Gastroesophageal sphincter (tissue), 3 donors: ENCODE measurements at regions not wholly inside any gene's neighbourhood (a gene's known extent, or its start where the extent isn't known, plus 50 kb on each side); places are given as distances from the start of the nearest gene placed in this dataset.

Source experiments
- CTCF ChIP-seq, 4 experiments: fragments of 200-600 bp in 2 of 4; fragments of 450-650 bp in 2 of 4; sonication (generic) in 1 of 4; IDR thresholded peaks; one replicate each; pipeline ENCODE4 v1.5.1; 2017 to 2019; ENCODE audit warnings: antibody characterized with exemption in 4 of 4, mild to moderate bottlenecking in 2 of 4, moderate library complexity in 2 of 4
- EP300 ChIP-seq: sonication (generic); formaldehyde crosslinking; IDR thresholded peaks from one replicate; pipeline ENCODE4 v1.6.1; 2017; ENCODE audit warnings: antibody characterized with exemption, mild to moderate bottlenecking
- POLR2A ChIP-seq, 2 donors: fragments of 450-650 bp; IDR thresholded peaks; one replicate each; pipeline ENCODE4 v1.6.1; 2017; ENCODE audit warnings: antibody characterized with exemption in 2 of 2, mild to moderate bottlenecking in 2 of 2, moderate library complexity in 1 of 2
- POLR2AphosphoS5 ChIP-seq: sonication (generic); formaldehyde crosslinking; IDR thresholded peaks from one replicate; pipeline ENCODE4 v1.6.1; 2017; ENCODE audit warnings: antibody characterized with exemption

DNA sequence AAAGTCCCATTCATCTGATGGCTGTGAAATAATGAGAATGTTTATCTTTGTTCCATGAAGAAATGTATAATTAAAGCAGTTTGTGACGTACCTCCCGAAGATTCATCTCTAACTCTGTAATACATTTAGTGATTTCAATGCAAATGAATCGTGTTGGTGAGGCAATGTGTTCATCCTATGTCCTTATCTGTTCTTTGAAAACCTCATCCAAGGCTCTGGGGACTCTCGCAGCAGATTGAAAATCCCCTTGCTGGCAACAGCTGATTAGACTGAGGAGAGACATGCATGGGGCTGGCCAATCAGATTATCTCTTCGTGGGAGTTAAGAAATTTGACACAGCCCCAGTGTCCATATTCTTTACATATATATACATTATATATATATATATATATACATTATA, 1095.4 kb upstream of the EEF2KMT start:
- TF ChIP-seq CTCF (IDR thresholded peaks at IDR 0.05) (no peak), POLR2A (IDR thresholded peaks at IDR 0.05) (no peak), POLR2AphosphoS5 (no peak), EP300 (no peak)
